ENCODE measurements at regions not wholly inside any gene's neighbourhood (a gene's known extent, or its start where the extent isn't known, plus 50 kb on each side); places are given as distances from the start of the nearest gene placed in this dataset.

- TF ChIP-seq SUZ12 (IDR thresholded peaks at IDR 0.05) (no peak), ARNT (IDR thresholded peaks at IDR 0.05) (no peak)
Observed at GRCh38 chr6:179340-179950, 112.8 kb upstream of the DUSP22 start.
